ENCODE measurements at regions not wholly inside any gene's neighbourhood (a gene's known extent, or its start where the extent isn't known, plus 50 kb on each side); places are given as distances from the start of the nearest gene placed in this dataset.
"Not testable (repeated sequence)": the region's sequence is repeated elsewhere in the genome, so short reads cannot be mapped to it uniquely, and the experiment has no call there.

GRCh38 chr1:101367630-101368029, 130.8 kb downstream of the S1PR1 start:
- no peak for DNase-seq (ENCODE audit: low read depth)

- no peak for DNase-seq (ENCODE audit: low read depth)
These were observed 133.7 kb downstream of the S1PR1 start for GRCh38 chr1:101370488-101370887.

- no peak for DNase-seq (ENCODE audit: low read depth)
These were observed 134.4 kb downstream of the S1PR1 start for GRCh38 chr1:101371259-101371658.

GRCh38 chr1:101373570-101373969, 136.8 kb downstream of the S1PR1 start:
- no peak for DNase-seq (ENCODE audit: low read depth)

GRCh38 chr1:101375448-101375847, 138.6 kb downstream of the S1PR1 start:
- not testable (repeated sequence) for DNase-seq (ENCODE audit: low read depth)

GRCh38 chr1:101376121-101377083, 139.6 kb downstream of the S1PR1 start:
- no peak for DNase-seq (ENCODE audit: low read depth)

- no peak for DNase-seq (ENCODE audit: low read depth)
These were observed 140.4 kb downstream of the S1PR1 start for GRCh38 chr1:101377084-101377835.

GRCh38 chr1:101379037-101379436, 142.2 kb downstream of the S1PR1 start:
- DNase-seq (ENCODE audit: low read depth) = no peak

- no peak for DNase-seq (ENCODE audit: low read depth)
These were observed 143.1 kb downstream of the S1PR1 start for GRCh38 chr1:101379950-101380349.

GRCh38 chr1:101382135-101382534, 145.3 kb downstream of the S1PR1 start:
- no peak for DNase-seq (ENCODE audit: low read depth)

- DNase-seq (ENCODE audit: low read depth) = no peak
These were observed 152.2 kb downstream of the S1PR1 start for GRCh38 chr1:101388904-101389546.

- DNase-seq (ENCODE audit: low read depth) = no peak
These were observed 152.7 kb downstream of the S1PR1 start for GRCh38 chr1:101389547-101389929.

GRCh38 chr1:101392552-101392951, 155.7 kb downstream of the S1PR1 start:
- DNase-seq (ENCODE audit: low read depth) = no peak

GRCh38 chr1:101394041-101394440, 157.2 kb downstream of the S1PR1 start:
- no peak for DNase-seq (ENCODE audit: low read depth)

GRCh38 chr1:101399222-101399621, 162.4 kb downstream of the S1PR1 start:
- no peak for DNase-seq (ENCODE audit: low read depth)

- no peak for DNase-seq (ENCODE audit: low read depth)
These were observed 169.5 kb downstream of the S1PR1 start for GRCh38 chr1:101406271-101406670.

GRCh38 chr1:101406681-101407080, 169.9 kb downstream of the S1PR1 start:
- DNase-seq (ENCODE audit: low read depth) = no peak

- DNase-seq (ENCODE audit: low read depth) = no peak
These were observed 170.8 kb downstream of the S1PR1 start for GRCh38 chr1:101407505-101408211.

GRCh38 chr1:101408212-101409042, 171.6 kb downstream of the S1PR1 start:
- no peak for DNase-seq (ENCODE audit: low read depth)

GRCh38 chr1:101409102-101409501, 172.3 kb downstream of the S1PR1 start:
- no peak for DNase-seq (ENCODE audit: low read depth)

All from forelimb muscle (tissue), 1 donor.